ENCODE measurements at regions not wholly inside any gene's neighbourhood (a gene's known extent, or its start where the extent isn't known, plus 50 kb on each side); places are given as distances from the start of the nearest gene placed in this dataset.

DNA sequence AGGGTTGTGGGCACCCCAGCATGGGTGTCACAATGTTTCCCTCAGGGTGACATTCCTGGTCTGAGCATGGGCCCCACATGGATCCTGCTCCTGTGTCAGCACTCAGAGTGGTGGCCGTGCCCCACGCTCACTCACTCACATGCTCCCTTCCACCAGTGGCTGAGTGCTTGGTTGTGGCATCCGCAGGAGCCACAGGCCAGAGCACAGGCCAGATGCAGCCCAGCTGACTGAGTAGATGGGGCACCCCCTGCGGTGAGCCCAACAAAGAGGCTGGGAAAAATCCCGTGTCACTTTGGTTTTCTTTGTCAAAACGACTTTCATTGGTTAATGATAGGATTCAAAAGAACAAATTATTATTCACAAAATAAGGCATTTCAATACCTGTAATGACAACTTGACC is 204.6 kb upstream of the ANXA10 start:
- H3K9ac ChIP-seq (replicated peaks in 1 of 4; ENCODE audit: extremely low read depth in 1 of 4, low read depth in 3 of 4, low read length in 3 of 4), result no peak overlapping the region
- WGBS, 2 experiments (ENCODE audit: extremely low coverage in 1 of 2, insufficient coverage in 1 of 2, insufficient read length in 1 of 2, insufficient replicate concordance in 2 of 2, low coverage in 1 of 2, low lambda C conversion rate in 2 of 2, missing lambda C conversion rate in 1 of 2), result 75% methylated on average over 6 of the region's 6 CpGs; no CpG with 5 or more reads in 1 of the 2 experiments
- H3K79me2 ChIP-seq (ENCODE audit: control insufficient read depth in 1 of 2, insufficient read depth in 2 of 2, low read length in 2 of 2), result no peaks in the 10 kb centered on the region
- H4K8ac ChIP-seq (ENCODE audit: extremely low read depth, insufficient read depth, low read length), result no peak overlapping the region
- no peak overlapping the region for H3K56ac ChIP-seq (replicated peaks; ENCODE audit: insufficient read length, low read depth, low read length)
- H3K79me1 ChIP-seq (ENCODE audit: low read depth, low read length), result no peaks in the 10 kb centered on the region
- H3K14ac ChIP-seq (ENCODE audit: insufficient read length), result no peak overlapping the region
- no peaks in the 10 kb centered on the region for H4K20me1 ChIP-seq (replicated peaks in 1 of 2; ENCODE audit: control insufficient read depth in 1 of 2, insufficient read depth in 2 of 2, low read length in 2 of 2)
- no peak overlapping the region for H3K4ac ChIP-seq (replicated peaks; ENCODE audit: insufficient read length, low read depth, low read length)
- no peak overlapping the region for H2BK20ac ChIP-seq (ENCODE audit: low read length)
- no peaks in the 10 kb centered on the region for H3K27me3 ChIP-seq (replicated peaks in 1 of 4; ENCODE audit: control insufficient read depth in 3 of 4, extremely low read depth in 1 of 4, insufficient read depth in 3 of 4, low read length in 3 of 4)
- ChIA-PET POLR2A (ENCODE audit: partially characterized antibody) (no interaction called here), CTCF (ENCODE audit: partially characterized antibody) (no interaction called here)
- H3K27ac ChIP-seq (ENCODE audit: low read depth, low read length), result no peak overlapping the region
- FAIRE-seq (no peak), DNase-seq (ENCODE audit: low read depth in 1 of 2, low spot score in 2 of 2) (no peak)
- no peak overlapping the region for H2AK5ac ChIP-seq (ENCODE audit: low read depth, low read length)
- H4K91ac ChIP-seq (replicated peaks; ENCODE audit: insufficient read length, low read length), result peak overlapping the region; percentile 88
- H3K18ac ChIP-seq (ENCODE audit: extremely low read depth, low read length), result no peak overlapping the region
- no peaks in the 10 kb centered on the region for H3K36me3 ChIP-seq (ENCODE audit: control insufficient read depth in 2 of 4, insufficient read depth in 4 of 4, low read length in 3 of 4)
- no peak overlapping the region for H4K5ac ChIP-seq (ENCODE audit: insufficient read length, low read depth, low read length)
- H3K23ac ChIP-seq (ENCODE audit: insufficient read length), result no peak overlapping the region
- H3K4me3 ChIP-seq (ENCODE audit: extremely low read depth in 1 of 4, insufficient read depth in 2 of 4, low read depth in 3 of 4, low read length in 4 of 4), result no peak overlapping the region
- no peak overlapping the region for H2BK5ac ChIP-seq (ENCODE audit: low read depth, low read length)
- H3K4me2 ChIP-seq (ENCODE audit: insufficient read depth in 1 of 2, low read depth in 2 of 2, low read length in 2 of 2), result no peak overlapping the region
- TF ChIP-seq JUND (IDR thresholded peaks at IDR 0.05; ENCODE audit: low read length) (no peak), ZNF274 (IDR thresholded peaks at IDR 0.05; ENCODE audit: borderline replicate concordance, extremely low read depth, low read length) (no peak), POLR2AphosphoS5 (IDR thresholded peaks at IDR 0.05; ENCODE audit: low read depth, low read length) (no peak), CBX5 (IDR thresholded peaks at IDR 0.05; ENCODE audit: low read depth, low read length) (no peak), GABPA (IDR thresholded peaks at IDR 0.05; ENCODE audit: borderline replicate concordance, insufficient read depth, low read length) (no peak)
- TF ChIP-seq, protein P1, sequence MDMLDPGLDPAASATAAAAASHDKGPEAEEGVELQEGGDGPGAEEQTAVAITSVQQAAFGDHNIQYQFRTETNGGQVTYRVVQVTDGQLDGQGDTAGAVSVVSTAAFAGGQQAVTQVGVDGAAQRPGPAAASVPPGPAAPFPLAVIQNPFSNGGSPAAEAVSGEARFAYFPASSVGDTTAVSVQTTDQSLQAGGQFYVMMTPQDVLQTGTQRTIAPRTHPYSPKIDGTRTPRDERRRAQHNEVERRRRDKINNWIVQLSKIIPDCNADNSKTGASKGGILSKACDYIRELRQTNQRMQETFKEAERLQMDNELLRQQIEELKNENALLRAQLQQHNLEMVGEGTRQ (IDR thresholded peaks at IDR 0.05; ENCODE audit: low read length), result no peak
- no peak overlapping the region for H2BK120ac ChIP-seq (replicated peaks; ENCODE audit: low read depth, low read length)
- peaks cover 0 to 6% (median 3%) of the 10 kb centered on the region in 4 experiments; a peak in 4 of 7 replicates for H3K4me1 ChIP-seq (replicated peaks in 1 of 4; ENCODE audit: control insufficient read depth in 3 of 4, insufficient read depth in 4 of 4, low read length in 3 of 4)
- H3K23me2 ChIP-seq (ENCODE audit: low read depth, low read length), result no peaks in the 10 kb centered on the region
- no peak overlapping the region for H2BK12ac ChIP-seq (ENCODE audit: low read depth, low read length)
- H2BK15ac ChIP-seq (ENCODE audit: low read length), result no peak overlapping the region
- H2AFZ ChIP-seq (ENCODE audit: low read length), result no peak overlapping the region
- no peaks in the 10 kb centered on the region for H3K9me3 ChIP-seq (ENCODE audit: insufficient read depth in 2 of 2, low read depth in 1 of 2, low read length in 1 of 2)
